Activated CD4-positive, alpha-beta T cell treated with anti-CD3 and anti-CD28 coated beads, Interleukin-2, Interleukin-6, amounts not matched to agents 100 ng/mL and 50 ng/mL, durations not matched to agents 16 hours and 8 hours (primary cell): ENCODE measurements at regions not wholly inside any gene's neighbourhood (a gene's known extent, or its start where the extent isn't known, plus 50 kb on each side); places are given as distances from the start of the nearest gene placed in this dataset.
A peak's percentile ranks its signal among the peaks of the same experiment; 100 is the strongest.
"Not testable (repeated sequence)": the region's sequence is repeated elsewhere in the genome, so short reads cannot be mapped to it uniquely, and the experiment has no call there.

Source experiments
- DNase-seq: peaks from one replicate; pipeline ENCODE4 v3.0.0-alpha.2; 2020

DNA sequence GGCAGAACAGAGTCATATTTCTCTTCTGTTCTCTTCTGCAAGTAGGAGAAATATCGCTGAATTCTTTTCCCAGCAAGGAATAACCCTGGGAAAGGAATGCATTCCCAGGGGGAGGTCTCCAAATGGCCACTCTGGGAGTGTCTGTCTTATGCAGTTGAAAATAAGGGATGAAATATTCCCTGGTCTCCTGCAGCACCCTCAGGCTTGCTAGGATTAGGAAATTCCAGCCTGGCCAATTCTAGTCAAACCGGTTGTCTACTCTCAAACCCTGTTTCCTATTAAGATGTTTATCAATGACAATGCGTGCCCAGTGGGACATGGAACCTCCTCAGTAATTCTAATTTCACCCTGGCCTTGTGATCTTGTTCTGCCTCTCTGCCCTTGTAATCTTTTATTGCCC, 501.1 kb upstream of the OLFM3 start:
- not testable (repeated sequence) for DNase-seq

DNA sequence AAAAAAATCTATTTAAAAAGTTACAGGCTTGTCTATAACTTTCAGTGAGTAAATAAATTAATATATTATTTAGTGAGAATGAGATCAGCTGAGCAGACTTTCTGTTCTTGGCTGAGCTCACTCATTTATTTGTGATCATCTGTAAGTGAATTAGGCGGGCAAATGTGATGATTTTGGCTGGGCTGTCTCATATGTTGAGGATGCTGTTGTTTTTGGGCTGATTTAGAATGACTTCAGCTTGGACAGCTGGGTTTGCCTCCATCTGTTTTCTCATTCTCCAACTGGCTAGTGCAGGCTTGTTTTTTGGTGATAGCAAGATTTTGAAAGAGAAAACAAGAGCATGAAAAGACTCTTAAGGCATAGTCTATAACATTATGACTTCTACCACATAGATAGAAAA, 475.8 kb upstream of the OLFM3 start:
- no peak for DNase-seq

- no peak for DNase-seq
Observed at GRCh38 chr1:102470767-102471166, 474.0 kb upstream of the OLFM3 start.

DNA sequence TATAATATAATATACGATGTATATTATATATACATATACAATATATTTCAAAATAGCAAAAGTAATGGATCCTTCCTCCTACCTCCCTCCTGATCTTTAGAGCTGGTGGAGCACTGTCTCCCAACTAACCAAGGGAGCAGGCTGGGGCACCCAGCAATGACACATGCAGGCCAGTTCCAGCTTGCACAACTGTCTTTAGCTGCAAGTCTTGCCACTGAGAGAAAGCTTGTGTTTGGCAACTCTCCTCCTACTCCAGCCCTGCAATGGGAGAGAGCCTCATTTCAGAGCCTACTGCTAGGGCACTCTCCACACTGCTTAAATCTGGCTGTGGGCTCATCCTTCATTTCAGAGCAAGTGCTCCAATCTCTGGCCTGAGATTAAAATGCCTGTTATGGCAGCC, 469.8 kb upstream of the OLFM3 start:
- DNase-seq = no peak

- no peak for DNase-seq
Observed at GRCh38 chr1:102463328-102463727, 466.6 kb upstream of the OLFM3 start.

- not testable (repeated sequence) for DNase-seq
Observed at GRCh38 chr1:102442317-102442716, 445.6 kb upstream of the OLFM3 start.

DNA sequence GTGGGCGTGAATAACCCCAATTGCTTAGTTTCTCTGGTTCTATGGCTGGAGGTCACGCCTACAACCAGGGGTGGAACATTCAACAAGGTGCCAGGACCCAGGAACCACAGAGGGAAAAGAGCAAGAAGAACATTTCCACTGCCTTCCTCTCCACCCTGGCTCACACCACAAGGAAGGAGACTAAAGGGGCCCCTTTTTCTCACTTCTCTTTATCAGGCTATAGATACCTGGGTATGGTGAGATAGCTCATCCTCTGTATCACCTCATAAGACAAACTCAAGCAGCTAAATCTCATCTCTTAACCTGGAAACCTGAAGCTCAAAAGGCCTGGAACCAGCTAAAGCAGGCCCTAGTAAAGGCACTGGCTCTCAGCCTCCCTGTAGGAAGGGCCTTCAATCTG, 438.8 kb upstream of the OLFM3 start:
- no peak for DNase-seq

DNA sequence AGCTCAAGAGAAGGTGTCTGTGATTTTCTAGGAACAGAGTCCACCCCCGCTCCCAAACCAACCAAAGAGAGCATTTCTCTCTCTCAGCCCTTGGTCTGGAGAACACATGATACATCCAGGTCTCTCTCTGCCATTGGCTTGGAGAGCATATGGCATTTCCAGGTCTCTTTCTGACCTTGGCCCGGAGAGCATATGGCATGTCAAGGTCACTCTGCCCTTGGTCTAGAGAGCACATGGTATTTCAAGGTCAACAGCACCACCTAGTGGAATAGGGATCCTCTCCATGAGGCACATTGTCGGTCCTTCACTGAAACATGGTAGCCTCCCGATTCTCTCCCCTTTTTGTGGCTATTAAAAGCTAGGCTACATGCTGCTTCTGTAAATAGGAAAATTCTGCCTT, 437.7 kb upstream of the OLFM3 start:
- DNase-seq = peak; percentile 57

DNA sequence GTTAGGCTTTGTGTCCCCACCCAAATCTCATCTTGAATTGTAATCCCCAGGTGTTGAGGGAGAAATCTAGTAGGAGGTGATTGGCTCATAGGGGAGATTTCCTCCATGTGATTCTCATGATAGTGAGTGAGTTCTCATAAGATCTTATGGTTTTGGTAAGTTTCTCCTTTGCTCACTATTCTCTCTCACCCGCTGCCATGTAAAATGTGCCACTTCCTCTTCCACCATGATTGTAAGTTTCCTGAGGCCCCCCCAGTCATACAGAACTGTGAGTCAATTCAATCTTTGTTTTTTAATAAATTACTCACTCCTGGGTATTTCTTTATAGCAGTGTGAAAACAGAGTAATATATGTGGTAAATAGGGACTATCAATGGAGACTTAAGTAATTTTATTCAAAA, 434.5 kb upstream of the OLFM3 start:
- no peak for DNase-seq

DNA sequence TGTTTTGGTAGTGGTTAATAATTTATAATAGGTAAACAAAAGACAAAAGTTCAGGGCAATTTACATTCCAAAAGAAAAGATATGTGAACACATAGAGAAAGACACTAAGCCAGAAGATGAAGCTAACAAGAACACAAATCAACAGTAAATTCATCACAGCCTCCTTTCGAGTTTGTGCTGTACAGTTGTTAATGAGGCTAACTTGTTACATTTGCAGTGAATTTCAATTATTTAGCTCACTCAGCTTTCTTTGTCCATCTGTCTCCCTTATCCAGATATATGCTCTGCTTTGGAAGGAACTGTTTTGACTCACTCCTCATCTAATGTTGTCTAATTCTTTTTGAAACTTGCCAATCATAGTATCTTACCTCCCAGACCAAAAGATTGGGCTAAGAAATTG, 423.3 kb upstream of the OLFM3 start:
- no peak for DNase-seq
